ENCODE measurements at regions not wholly inside any gene's neighbourhood (a gene's known extent, or its start where the extent isn't known, plus 50 kb on each side); places are given as distances from the start of the nearest gene placed in this dataset.
"Not testable (repeated sequence)": the region's sequence is repeated elsewhere in the genome, so short reads cannot be mapped to it uniquely, and the experiment has no call there.

DNA sequence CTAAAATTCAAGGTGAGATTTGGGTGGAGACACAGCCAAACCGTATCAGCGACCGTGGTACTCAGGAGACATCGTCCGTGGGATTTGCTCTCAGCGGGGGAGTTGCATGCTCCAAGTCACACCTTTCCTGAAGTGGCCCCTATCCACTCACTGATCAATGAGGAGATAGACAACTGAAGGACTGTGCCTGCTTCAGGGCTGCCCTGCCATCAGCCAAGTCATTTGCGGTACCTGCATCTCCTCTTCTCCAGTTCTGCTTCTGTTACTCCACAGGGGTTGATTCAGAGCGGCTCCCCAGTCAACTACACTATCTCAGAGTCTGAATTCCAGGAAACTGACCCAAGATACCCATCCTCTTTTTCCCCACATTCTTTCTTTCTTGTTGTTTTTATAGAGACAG lies 184.1 kb downstream of the MREG start:
- Histone ChIP-seq H3K27ac (no peak overlapping the region), H3K4me1 (peaks cover 4 to 18% (median 11%) of the 10 kb centered on the region in 3 donors), H3K27me3 (no peaks in the 10 kb centered on the region), H3K36me3 (no peaks in the 10 kb centered on the region), H3K4me3 (no peak overlapping the region), H3K9me3 (no peaks in the 10 kb centered on the region)
- no peak for DNase-seq
- WGBS, 2 donors = 93 to 94% methylated on average over 8 of the region's 8 CpGs
- TF ChIP-seq POLR2A (IDR thresholded peaks at IDR 0.05) = no peak
- TF ChIP-seq, protein P1, sequence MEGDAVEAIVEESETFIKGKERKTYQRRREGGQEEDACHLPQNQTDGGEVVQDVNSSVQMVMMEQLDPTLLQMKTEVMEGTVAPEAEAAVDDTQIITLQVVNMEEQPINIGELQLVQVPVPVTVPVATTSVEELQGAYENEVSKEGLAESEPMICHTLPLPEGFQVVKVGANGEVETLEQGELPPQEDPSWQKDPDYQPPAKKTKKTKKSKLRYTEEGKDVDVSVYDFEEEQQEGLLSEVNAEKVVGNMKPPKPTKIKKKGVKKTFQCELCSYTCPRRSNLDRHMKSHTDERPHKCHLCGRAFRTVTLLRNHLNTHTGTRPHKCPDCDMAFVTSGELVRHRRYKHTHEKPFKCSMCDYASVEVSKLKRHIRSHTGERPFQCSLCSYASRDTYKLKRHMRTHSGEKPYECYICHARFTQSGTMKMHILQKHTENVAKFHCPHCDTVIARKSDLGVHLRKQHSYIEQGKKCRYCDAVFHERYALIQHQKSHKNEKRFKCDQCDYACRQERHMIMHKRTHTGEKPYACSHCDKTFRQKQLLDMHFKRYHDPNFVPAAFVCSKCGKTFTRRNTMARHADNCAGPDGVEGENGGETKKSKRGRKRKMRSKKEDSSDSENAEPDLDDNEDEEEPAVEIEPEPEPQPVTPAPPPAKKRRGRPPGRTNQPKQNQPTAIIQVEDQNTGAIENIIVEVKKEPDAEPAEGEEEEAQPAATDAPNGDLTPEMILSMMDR (IDR thresholded peaks at IDR 0.05) = no peak
- intact Hi-C loops (cut with DNase I) = loop anchor here (10.0 kb wide), 1 partner anchor 374 kb away; no protein-coding TSS in a partner anchor

DNA sequence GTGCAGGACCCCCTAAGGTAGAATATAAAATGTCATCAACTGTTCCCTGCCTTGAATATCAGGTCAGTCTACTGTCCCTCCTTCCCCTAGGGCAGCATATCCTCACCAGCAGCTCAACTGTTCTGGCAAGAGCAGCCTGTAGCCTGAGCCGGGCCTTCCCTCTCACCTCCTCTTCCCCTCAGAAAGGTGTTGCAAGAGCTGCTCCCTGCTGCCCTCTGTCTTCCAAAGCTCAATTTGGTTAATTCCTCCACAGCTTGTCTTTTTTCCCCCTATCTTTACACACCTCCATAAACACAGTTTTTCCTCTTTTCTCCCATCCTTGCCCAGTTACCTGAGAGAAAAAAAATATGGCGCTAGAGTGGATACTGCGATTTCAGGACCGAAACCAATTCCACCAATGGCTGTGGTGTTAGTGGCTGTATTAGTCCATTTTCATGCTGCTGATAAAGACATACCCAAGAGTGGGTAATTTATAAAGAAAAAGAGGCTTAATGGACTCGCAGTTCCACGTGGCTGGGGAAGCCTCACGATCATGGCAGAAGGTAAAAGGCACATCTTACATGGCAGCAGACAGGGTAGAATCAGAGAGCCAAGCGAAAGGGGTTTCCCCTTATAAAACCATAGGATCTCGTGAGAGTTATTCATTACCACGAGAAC lies 184.7 kb downstream of the MREG start:
- 69 to 72% methylated on average over 10 of the region's 10 CpGs for WGBS, 2 donors
- H3K9me3 ChIP-seq = no peaks in the 10 kb centered on the region
- H3K4me1 ChIP-seq = peaks cover 4 to 18% (median 11%) of the 10 kb centered on the region in 3 donors
- H3K27me3 ChIP-seq = no peaks in the 10 kb centered on the region
- no peaks in the 10 kb centered on the region for H3K36me3 ChIP-seq
- DNase-seq = no peak
- intact Hi-C loops (cut with DNase I) = loop anchor here (10.0 kb wide), 1 partner anchor 374 kb away; no protein-coding TSS in a partner anchor
- H3K27ac ChIP-seq = no peak overlapping the region
- TF ChIP-seq, protein P1 (IDR thresholded peaks at IDR 0.05) = peak; percentile 36 to 62 (median 53)
- no peak for TF ChIP-seq POLR2A (IDR thresholded peaks at IDR 0.05)
- H3K4me3 ChIP-seq = no peak overlapping the region

DNA sequence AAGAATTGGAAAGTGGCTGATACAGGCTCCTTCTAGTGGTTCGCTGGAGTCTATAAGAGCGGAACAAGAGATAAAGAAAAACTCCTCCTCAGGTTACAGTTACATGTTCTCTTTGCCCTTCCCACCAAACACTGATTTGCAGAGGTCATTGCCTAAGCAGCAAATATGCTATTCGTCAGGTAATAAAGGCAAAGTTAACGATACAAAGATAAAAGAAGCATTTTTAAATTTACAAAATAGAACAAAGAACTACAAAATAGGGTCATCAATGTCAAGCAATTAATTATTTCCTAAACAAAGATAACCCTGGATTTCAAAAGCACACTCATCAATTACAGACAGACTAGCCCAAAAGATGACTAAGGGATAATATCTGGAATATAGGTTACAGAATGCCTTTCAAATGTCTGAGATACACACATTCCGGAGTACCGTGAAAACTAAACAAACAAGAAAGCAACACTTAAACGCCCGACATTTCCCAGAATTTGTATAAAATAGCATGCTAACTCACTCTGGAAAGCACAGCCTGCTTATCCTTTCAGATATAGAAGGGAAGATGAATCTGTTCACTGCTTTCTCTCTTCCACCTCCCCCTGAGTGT lies 186.4 kb downstream of the MREG start:
- Histone ChIP-seq H3K4me1 (peaks cover 4 to 18% (median 8%) of the 10 kb centered on the region in 3 donors), H3K4me3 (no peak overlapping the region), H3K27me3 (no peaks in the 10 kb centered on the region), H3K27ac (no peak overlapping the region), H3K9me3 (no peaks in the 10 kb centered on the region), H3K36me3 (no peaks in the 10 kb centered on the region)
- intact Hi-C loops (cut with DNase I) = loop anchor here (10.0 kb wide), 1 partner anchor 372 kb away; no protein-coding TSS in a partner anchor
- no peak for DNase-seq
- 46 to 48% methylated on average over 8 of the region's 8 CpGs for WGBS, 2 donors
- TF ChIP-seq, protein P1 (IDR thresholded peaks at IDR 0.05) = no peak
- no peak for TF ChIP-seq POLR2A (IDR thresholded peaks at IDR 0.05)

DNA sequence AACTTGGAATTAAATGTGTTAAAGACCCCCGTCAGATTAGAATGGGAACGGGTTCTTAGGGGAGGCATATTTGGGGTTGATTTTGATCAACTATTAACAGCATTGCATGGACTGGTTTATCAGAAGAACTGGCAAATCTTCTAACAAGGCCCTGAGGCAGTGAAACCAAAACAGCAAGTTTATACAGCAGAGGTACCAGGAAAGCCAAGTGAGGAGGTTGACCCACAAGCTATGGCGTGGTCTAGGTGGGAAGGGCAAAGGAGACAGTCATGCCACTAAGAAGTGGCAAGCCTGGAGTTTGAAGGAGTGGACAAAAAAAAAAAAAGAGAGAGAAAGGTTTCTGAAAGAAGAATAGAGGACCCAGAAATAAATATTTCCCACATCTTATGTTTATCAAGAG lies 187.0 kb downstream of the MREG start:
- no peak overlapping the region for H3K4me3 ChIP-seq
- no peaks in the 10 kb centered on the region for H3K36me3 ChIP-seq
- DNase-seq = no peak
- H3K9me3 ChIP-seq = peaks cover 0 to under 1% (median 0%) of the 10 kb centered on the region in 3 donors
- WGBS, 2 donors = 28 to 45% methylated on average over 3 of the region's 3 CpGs
- H3K27me3 ChIP-seq = no peaks in the 10 kb centered on the region
- intact Hi-C loops (cut with DNase I) = loop anchor here (10.0 kb wide), 1 partner anchor 372 kb away; no protein-coding TSS in a partner anchor
- no peak overlapping the region for H3K27ac ChIP-seq
- no peak for TF ChIP-seq POLR2A (IDR thresholded peaks at IDR 0.05)
- TF ChIP-seq, protein P1 (IDR thresholded peaks at IDR 0.05) = no peak
- H3K4me1 ChIP-seq = peaks cover 1 to 13% (median 8%) of the 10 kb centered on the region in 3 donors

DNA sequence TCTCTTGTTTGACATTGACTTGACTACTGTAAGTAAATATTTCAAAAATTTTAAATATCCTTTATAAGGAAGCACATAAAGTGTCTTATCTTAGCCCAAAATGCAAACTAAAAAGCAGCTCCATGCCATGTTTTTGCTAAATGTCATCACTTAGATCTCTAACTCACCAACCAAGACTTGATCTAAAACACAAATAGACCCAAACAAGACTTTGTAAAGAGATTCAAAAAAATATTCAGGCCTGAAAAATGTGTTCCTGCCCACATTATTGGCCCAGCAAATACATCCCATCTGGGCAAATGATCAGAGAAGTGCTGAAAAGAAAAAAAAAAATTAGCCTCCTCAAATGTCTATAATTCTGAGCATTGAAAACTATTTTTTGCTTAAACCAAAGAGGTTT lies 187.6 kb downstream of the MREG start:
- Histone ChIP-seq H3K4me3 (no peak overlapping the region), H3K4me1 (peaks cover 0 to 13% (median 8%) of the 10 kb centered on the region in 3 donors), H3K9me3 (peaks cover 0 to 5% (median 0%) of the 10 kb centered on the region in 3 donors), H3K27ac (no peak overlapping the region), H3K27me3 (no peaks in the 10 kb centered on the region), H3K36me3 (no peaks in the 10 kb centered on the region)
- TF ChIP-seq, protein P1 (IDR thresholded peaks at IDR 0.05) = no peak
- TF ChIP-seq POLR2A (IDR thresholded peaks at IDR 0.05) = no peak
- no peak for DNase-seq
- intact Hi-C loops (cut with DNase I) = loop anchor here (10.0 kb wide), 1 partner anchor 371 kb away; no protein-coding TSS in a partner anchor

DNA sequence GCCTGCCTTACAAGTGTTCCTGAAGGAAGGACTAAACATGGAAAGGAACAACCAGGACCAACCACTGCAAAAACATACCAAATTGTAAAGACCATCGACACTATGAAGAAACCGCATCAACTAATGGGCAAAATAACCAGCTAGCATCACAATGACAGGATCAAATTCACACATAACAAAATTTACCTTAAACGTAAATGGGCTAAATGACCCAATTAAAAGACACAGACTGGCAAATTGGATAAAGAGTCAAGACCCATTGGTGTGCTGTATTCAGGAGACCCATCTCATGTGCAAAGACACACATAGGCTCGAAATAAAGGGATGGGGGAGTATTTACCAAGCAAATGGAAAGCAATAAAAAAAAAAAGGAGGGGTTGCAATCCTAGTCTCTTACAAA lies 192.1 kb downstream of the MREG start:
- intact Hi-C loops (cut with DNase I) = loop anchor here (10.0 kb wide), 1 partner anchor 366 kb away; no protein-coding TSS in a partner anchor
- H3K36me3 ChIP-seq, H3K4me3 ChIP-seq, H3K27ac ChIP-seq, H3K9me3 ChIP-seq, H3K4me1 ChIP-seq, H3K27me3 ChIP-seq, DNase-seq: not testable (repeated sequence)
- 74 to 78% methylated on average over 4 of the region's 4 CpGs for WGBS, 2 donors

DNA sequence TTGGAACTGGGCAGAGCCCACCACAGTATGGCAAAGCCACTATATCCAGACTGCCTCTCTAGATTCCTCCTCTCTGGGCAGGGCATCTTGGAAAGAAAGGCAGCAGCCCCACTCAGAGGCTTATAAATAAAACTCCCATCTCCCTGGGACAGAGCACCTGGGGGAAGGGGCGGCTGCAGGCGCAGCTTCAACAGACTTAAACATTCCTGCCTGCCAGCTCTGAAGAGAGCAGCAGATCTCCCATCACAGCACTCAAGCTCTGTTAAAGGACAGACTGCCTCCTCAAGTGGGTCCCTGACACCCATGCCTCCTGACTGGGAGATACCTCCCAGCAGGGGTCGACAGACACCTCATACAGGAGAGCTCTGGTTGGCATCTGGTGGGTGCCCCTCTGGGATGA lies 193.6 kb downstream of the MREG start:
- H3K4me1 ChIP-seq, H3K36me3 ChIP-seq, H3K4me3 ChIP-seq, H3K9me3 ChIP-seq, DNase-seq, H3K27ac ChIP-seq, H3K27me3 ChIP-seq: not testable (repeated sequence)
- no CpG with 5 or more reads among the region's 3 CpGs for whole genome bisulfite sequencing, 2 donors
- intact Hi-C loops (cut with DNase I) = loop anchor here (10.0 kb wide), 1 partner anchor 365 kb away; no protein-coding TSS in a partner anchor
